ENCODE measurements at regions not wholly inside any gene's neighbourhood (a gene's known extent, or its start where the extent isn't known, plus 50 kb on each side); places are given as distances from the start of the nearest gene placed in this dataset.

DNA sequence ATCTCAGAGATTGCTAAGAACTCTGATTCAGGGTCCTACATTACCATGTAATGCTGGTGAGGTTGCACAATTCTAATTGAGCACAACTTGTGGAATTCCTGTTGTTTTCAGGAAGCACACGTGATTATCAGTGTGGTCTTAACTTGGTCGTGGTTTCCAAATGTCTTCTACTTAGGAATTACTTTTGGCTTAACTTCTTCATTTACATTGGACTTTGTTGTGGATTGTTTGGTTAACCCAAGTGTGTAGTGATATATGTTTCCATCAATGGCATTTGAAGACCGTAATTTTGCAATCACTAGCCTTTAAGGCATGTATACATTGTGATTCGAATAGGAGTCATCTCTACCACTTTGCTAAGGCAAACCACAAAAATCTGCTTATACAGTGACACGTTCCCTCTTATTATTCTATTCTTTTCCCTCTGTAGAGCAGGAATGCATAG lies 373.3 kb downstream of the IRS1 start:
- ATAC-seq (no peak), DNase-seq (ENCODE audit: low spot score) (peak; percentile 51), FAIRE-seq (no peak)
- Histone ChIP-seq H3K9me3 (ENCODE audit: low read length) (no peaks in the 10 kb centered on the region), H3K27ac (ENCODE audit: extremely low read length, insufficient read depth, low read length) (no peak overlapping the region), H3K4me3 (replicated peaks in 1 of 3; ENCODE audit: insufficient read depth in 1 of 3, low read depth in 2 of 3, low read length in 3 of 3) (no peak overlapping the region), H3K9ac (ENCODE audit: insufficient read depth, low read depth, low read length) (no peak overlapping the region), H2AFZ (ENCODE audit: low read length) (no peak overlapping the region), H3K4me2 (ENCODE audit: low read depth, low read length) (no peak overlapping the region), H3K36me3 (replicated peaks in 1 of 2; ENCODE audit: control insufficient read depth in 1 of 2, insufficient read depth in 2 of 2, low read length in 2 of 2) (no peaks in the 10 kb centered on the region), H3K4me1 (ENCODE audit: insufficient read depth, low read length) (peaks cover 46% of the 10 kb centered on the region), H4K20me1 (ENCODE audit: insufficient read depth, low read length) (no peaks in the 10 kb centered on the region), H3K27me3 (ENCODE audit: control insufficient read depth in 1 of 2, insufficient read depth in 2 of 2, low read length in 2 of 2) (no peaks in the 10 kb centered on the region), H3K79me2 (ENCODE audit: insufficient read depth, low read length) (no peaks in the 10 kb centered on the region)
- POLR2A ChIA-PET, result no interaction called here
- no TSS peak for BruUV-seq (replicated peaks)
- intact Hi-C loops (cut with micrococcal nuclease; ENCODE audit: unreplicated experiment), result loop anchor here (10.0 kb wide), 1 partner anchor 378 kb away; no protein-coding TSS in a partner anchor
- WGBS (ENCODE audit: low lambda C conversion rate), result 69% methylated on average over 5 of the region's 5 CpGs
- CTCF ChIA-PET (ENCODE audit: low intra/inter-chr PET ratio, low total read pairs), result no interaction called here
- in situ Hi-C loops (cut with HindIII; ENCODE audit: extremely low pct_ligation_motif_present, low pct_unique_long_range_greater_than_20kb), result no loop called here
- TF ChIP-seq, protein P1, sequence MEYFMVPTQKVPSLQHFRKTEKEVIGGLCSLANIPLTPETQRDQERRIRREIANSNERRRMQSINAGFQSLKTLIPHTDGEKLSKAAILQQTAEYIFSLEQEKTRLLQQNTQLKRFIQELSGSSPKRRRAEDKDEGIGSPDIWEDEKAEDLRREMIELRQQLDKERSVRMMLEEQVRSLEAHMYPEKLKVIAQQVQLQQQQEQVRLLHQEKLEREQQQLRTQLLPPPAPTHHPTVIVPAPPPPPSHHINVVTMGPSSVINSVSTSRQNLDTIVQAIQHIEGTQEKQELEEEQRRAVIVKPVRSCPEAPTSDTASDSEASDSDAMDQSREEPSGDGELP (IDR thresholded peaks at IDR 0.05; ENCODE audit: borderline replicate concordance, low read depth), result no peak
- peak; percentile 64; the same call in 1 of the 2 replicates for TF ChIP-seq CEBPB (IDR thresholded peaks at IDR 0.05; ENCODE audit: borderline replicate concordance, low read depth, low read length)
- TF ChIP-seq NCOA2 (CRISPR knock-in tag; IDR thresholded peaks at IDR 0.05), result peak; percentile 22; the same call in 1 of the 2 replicates
- TF ChIP-seq HIVEP1 (CRISPR knock-in tag; IDR thresholded peaks at IDR 0.05), result no peak
- no peak for TF ChIP-seq REL (CRISPR knock-in tag; conservative IDR thresholded peaks at IDR 0.05)
- no peak for TF ChIP-seq CREB1 (IDR thresholded peaks at IDR 0.05)
- 0 out of 2 replicates have a peak, but pooled peaks have one; percentile 47 for TF ChIP-seq CREB1 (CRISPR knock-in tag; IDR thresholded peaks at IDR 0.05)
- TF ChIP-seq ZNF678 (CRISPR knock-in tag; IDR thresholded peaks at IDR 0.05), result no peak
- TF ChIP-seq, protein P2, sequence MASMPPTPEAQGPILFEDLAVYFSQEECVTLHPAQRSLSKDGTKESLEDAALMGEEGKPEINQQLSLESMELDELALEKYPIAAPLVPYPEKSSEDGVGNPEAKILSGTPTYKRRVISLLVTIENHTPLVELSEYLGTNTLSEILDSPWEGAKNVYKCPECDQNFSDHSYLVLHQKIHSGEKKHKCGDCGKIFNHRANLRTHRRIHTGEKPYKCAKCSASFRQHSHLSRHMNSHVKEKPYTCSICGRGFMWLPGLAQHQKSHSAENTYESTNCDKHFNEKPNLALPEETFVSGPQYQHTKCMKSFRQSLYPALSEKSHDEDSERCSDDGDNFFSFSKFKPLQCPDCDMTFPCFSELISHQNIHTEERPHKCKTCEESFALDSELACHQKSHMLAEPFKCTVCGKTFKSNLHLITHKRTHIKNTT (CRISPR knock-in tag; IDR thresholded peaks at IDR 0.05), result no peak
- TF ChIP-seq, protein P3, sequence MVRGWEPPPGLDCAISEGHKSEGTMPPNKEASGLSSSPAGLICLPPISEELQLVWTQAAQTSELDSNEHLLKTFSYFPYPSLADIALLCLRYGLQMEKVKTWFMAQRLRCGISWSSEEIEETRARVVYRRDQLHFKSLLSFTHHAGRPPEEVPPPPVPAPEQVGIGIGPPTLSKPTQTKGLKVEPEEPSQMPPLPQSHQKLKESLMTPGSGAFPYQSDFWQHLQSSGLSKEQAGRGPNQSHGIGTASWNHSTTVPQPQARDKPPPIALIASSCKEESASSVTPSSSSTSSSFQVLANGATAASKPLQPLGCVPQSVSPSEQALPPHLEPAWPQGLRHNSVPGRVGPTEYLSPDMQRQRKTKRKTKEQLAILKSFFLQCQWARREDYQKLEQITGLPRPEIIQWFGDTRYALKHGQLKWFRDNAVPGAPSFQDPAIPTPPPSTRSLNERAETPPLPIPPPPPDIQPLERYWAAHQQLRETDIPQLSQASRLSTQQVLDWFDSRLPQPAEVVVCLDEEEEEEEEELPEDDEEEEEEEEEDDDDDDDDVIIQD (CRISPR knock-in tag; IDR thresholded peaks at IDR 0.05; ENCODE audit: low read depth), result 0 out of 2 replicates have a peak, but pooled peaks have one; percentile 28
- TF ChIP-seq, protein P4, sequence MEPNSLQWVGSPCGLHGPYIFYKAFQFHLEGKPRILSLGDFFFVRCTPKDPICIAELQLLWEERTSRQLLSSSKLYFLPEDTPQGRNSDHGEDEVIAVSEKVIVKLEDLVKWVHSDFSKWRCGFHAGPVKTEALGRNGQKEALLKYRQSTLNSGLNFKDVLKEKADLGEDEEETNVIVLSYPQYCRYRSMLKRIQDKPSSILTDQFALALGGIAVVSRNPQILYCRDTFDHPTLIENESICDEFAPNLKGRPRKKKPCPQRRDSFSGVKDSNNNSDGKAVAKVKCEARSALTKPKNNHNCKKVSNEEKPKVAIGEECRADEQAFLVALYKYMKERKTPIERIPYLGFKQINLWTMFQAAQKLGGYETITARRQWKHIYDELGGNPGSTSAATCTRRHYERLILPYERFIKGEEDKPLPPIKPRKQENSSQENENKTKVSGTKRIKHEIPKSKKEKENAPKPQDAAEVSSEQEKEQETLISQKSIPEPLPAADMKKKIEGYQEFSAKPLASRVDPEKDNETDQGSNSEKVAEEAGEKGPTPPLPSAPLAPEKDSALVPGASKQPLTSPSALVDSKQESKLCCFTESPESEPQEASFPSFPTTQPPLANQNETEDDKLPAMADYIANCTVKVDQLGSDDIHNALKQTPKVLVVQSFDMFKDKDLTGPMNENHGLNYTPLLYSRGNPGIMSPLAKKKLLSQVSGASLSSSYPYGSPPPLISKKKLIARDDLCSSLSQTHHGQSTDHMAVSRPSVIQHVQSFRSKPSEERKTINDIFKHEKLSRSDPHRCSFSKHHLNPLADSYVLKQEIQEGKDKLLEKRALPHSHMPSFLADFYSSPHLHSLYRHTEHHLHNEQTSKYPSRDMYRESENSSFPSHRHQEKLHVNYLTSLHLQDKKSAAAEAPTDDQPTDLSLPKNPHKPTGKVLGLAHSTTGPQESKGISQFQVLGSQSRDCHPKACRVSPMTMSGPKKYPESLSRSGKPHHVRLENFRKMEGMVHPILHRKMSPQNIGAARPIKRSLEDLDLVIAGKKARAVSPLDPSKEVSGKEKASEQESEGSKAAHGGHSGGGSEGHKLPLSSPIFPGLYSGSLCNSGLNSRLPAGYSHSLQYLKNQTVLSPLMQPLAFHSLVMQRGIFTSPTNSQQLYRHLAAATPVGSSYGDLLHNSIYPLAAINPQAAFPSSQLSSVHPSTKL (CRISPR knock-in tag; IDR thresholded peaks at IDR 0.05), result 0 out of 2 replicates have a peak, but pooled peaks have one; percentile 9
- TF ChIP-seq EP300 (IDR thresholded peaks at IDR 0.05; ENCODE audit: low read depth in 2 of 2, low read length in 2 of 2), result peak in 1 of 2 experiments; percentile 46; a peak in 1 of 4 replicates
- TF ChIP-seq EP300 (CRISPR knock-in tag; IDR thresholded peaks at IDR 0.05; ENCODE audit: borderline replicate concordance), result no peak
- TF ChIP-seq, protein P5, sequence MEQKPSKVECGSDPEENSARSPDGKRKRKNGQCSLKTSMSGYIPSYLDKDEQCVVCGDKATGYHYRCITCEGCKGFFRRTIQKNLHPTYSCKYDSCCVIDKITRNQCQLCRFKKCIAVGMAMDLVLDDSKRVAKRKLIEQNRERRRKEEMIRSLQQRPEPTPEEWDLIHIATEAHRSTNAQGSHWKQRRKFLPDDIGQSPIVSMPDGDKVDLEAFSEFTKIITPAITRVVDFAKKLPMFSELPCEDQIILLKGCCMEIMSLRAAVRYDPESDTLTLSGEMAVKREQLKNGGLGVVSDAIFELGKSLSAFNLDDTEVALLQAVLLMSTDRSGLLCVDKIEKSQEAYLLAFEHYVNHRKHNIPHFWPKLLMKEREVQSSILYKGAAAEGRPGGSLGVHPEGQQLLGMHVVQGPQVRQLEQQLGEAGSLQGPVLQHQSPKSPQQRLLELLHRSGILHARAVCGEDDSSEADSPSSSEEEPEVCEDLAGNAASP (CRISPR knock-in tag; IDR thresholded peaks at IDR 0.05; ENCODE audit: borderline replicate concordance), result no peak
- 0 out of 2 replicates have a peak, but pooled peaks have one; percentile 11 for TF ChIP-seq FOXA3 (CRISPR knock-in tag; IDR thresholded peaks at IDR 0.05)
- TF ChIP-seq ETV5 (CRISPR knock-in tag; IDR thresholded peaks at IDR 0.05; ENCODE audit: borderline replicate concordance), result no peak
- TF ChIP-seq CEBPG (CRISPR knock-in tag; IDR thresholded peaks at IDR 0.05), result peak; percentile 17; the same call in 1 of the 2 replicates
